ENCODE measurements at regions not wholly inside any gene's neighbourhood (a gene's known extent, or its start where the extent isn't known, plus 50 kb on each side); places are given as distances from the start of the nearest gene placed in this dataset.
"Not testable (repeated sequence)": the region's sequence is repeated elsewhere in the genome, so short reads cannot be mapped to it uniquely, and the experiment has no call there.

GRCh38 chr5:78716206-78716605 lies 67.6 kb upstream of the LHFPL2 start:
- H3K4me3 ChIP-seq: no peak overlapping the region
- ChIA-PET CTCF (interaction anchor here (1.0 to 1.3 kb wide), 2 partner anchors 16 to 179 kb away, joined by 4 read pairs; no protein-coding TSS in a partner anchor), POLR2A (interaction anchor here (1.0 kb wide), 1 partner anchor 80 kb away, joined by 3 read pairs; no protein-coding TSS in a partner anchor)
- ATAC-seq (peak; percentile 51 to 73; a peak in 3 of 6 replicates), DNase-seq (ENCODE audit: low read depth in 1 of 2, low spot score in 1 of 2) (peak in 1 of 2 experiments; percentile 62), FAIRE-seq (peak; percentile 86)
- 0% methylated on average over 1 of the region's 1 CpG for WGBS (ENCODE audit: missing lambda C conversion rate)
- H3K4me1 ChIP-seq: peaks cover 54% of the 10 kb centered on the region
- H3K9me3 ChIP-seq: no peaks in the 10 kb centered on the region
- TF ChIP-seq ZSCAN20 (CRISPR knock-in tag; IDR thresholded peaks at IDR 0.05) (no peak), NPAS2 (CRISPR knock-in tag; IDR thresholded peaks at IDR 0.05; ENCODE audit: borderline replicate concordance) (no peak), RAD21 (conservative IDR thresholded peaks at IDR 0.05 in 1 of 2, IDR thresholded peaks at IDR 0.05 in 1 of 2) (0 out of 5 replicates have a peak, but pooled peaks of 1 of the 2 experiments have one; percentile 11), GATA3 (IDR thresholded peaks at IDR 0.05; ENCODE audit: borderline replicate concordance) (peak; percentile 47; the same call in 1 of the 2 replicates), TFCP2L1 (CRISPR knock-in tag; IDR thresholded peaks at IDR 0.05) (no peak), ZNF302 (CRISPR knock-in tag; IDR thresholded peaks at IDR 0.05) (no peak), HOXA7 (CRISPR knock-in tag; IDR thresholded peaks at IDR 0.05) (no peak), CBX2 (IDR thresholded peaks at IDR 0.05; ENCODE audit: borderline replicate concordance, low read depth) (no peak), JUNB (IDR thresholded peaks at IDR 0.05) (0 out of 2 replicates have a peak, but pooled peaks have one; percentile 5)
- TF ChIP-seq, protein P1, sequence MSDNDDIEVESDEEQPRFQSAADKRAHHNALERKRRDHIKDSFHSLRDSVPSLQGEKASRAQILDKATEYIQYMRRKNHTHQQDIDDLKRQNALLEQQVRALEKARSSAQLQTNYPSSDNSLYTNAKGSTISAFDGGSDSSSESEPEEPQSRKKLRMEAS (IDR thresholded peaks at IDR 0.05): peak; percentile 28; the same call in 1 of the 2 replicates
- peak overlapping the region; percentile 49 for H3K4me2 ChIP-seq
- peak overlapping the region; percentile 74 to 78 for H3K27ac ChIP-seq

DNA sequence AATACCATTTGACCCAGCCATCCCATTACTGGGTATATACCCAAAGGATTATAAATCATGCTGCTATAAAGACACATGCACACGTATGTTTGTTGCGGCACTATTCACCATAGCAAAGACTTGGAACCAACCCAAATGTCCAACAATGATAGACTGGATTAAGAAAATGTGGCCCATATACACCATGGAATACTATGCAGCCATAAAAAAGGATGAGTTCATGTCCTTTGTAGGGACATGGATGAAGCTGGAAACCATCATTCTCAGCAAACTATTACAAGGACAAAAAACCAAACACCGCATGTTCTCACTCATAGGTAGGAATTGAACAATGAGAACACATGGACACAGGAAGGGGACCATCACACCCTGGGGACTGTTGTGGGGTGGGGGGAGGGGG lies 66.8 kb upstream of the LHFPL2 start:
- not testable (repeated sequence) for H3K9me3 ChIP-seq; ATAC-seq; DNase-seq (ENCODE audit: low read depth in 1 of 2, low spot score in 1 of 2); H3K4me3 ChIP-seq; H3K4me2 ChIP-seq; FAIRE-seq
- Histone ChIP-seq H3K4me1 (peaks cover 45% of the 10 kb centered on the region), H3K27ac (peak overlapping the region; percentile 74 to 78; a peak in 2 of 6 replicates)
- ChIA-PET CTCF (interaction anchor here (1.0 to 1.3 kb wide), 2 partner anchors 15 to 178 kb away, joined by 4 read pairs; no protein-coding TSS in a partner anchor), POLR2A (interaction anchor here (0.6 kb wide), 1 partner anchor 8 kb away, joined by 3 read pairs; no protein-coding TSS in a partner anchor)
- 94% methylated on average over 3 of the region's 3 CpGs for WGBS (ENCODE audit: missing lambda C conversion rate)

GRCh38 chr5:78711670-78712069 lies 63.1 kb upstream of the LHFPL2 start:
- FAIRE-seq; H3K9me3 ChIP-seq; ATAC-seq; CTCF ChIA-PET; H3K4me3 ChIP-seq; H3K27ac ChIP-seq; H3K4me2 ChIP-seq; DNase-seq (ENCODE audit: low read depth in 1 of 2, low spot score in 1 of 2); POLR2A ChIA-PET: not testable (repeated sequence)
- H3K4me1 ChIP-seq: peaks cover 17% of the 10 kb centered on the region

GRCh38 chr5:78709729-78710430 lies 61.3 kb upstream of the LHFPL2 start:
- FAIRE-seq; H3K4me3 ChIP-seq; H3K4me2 ChIP-seq; H3K9me3 ChIP-seq; ATAC-seq; DNase-seq (ENCODE audit: low read depth in 1 of 2, low spot score in 1 of 2); POLR2A ChIA-PET; H3K27ac ChIP-seq: not testable (repeated sequence)
- peaks cover 14% of the 10 kb centered on the region for H3K4me1 ChIP-seq
- 81% methylated on average over 14 of the region's 18 CpGs for WGBS (ENCODE audit: missing lambda C conversion rate)
- CTCF ChIA-PET: interaction anchor here (1.5 kb wide), 1 partner anchor 9 kb away, joined by 5 read pairs; no protein-coding TSS in a partner anchor

DNA sequence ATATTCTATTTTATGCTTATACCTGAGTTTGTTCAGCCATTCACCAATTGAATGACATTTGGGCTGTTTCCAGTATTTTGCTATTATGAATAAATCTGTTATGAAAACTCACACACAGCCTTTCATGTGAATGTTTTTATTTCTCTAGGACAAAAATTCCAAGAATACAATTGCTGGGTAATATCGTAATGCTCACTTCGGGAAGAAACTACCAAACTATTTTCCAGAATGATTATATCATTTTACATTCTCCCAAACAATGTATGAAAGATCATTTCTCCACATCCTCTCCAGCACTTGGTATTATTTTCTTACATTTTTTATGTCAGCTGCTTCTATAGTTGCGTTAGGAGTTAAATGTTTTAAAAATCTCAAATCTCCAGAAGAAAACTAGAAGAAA lies 58.3 kb upstream of the LHFPL2 start:
- ChIA-PET POLR2A (interaction anchor here (0.6 kb wide), 1 partner anchor 9 kb away, joined by 3 read pairs; no protein-coding TSS in a partner anchor), CTCF (no interaction called here)
- FAIRE-seq (no peak), DNase-seq (ENCODE audit: low read depth in 1 of 2, low spot score in 1 of 2) (no peak), ATAC-seq (no peak)
- Histone ChIP-seq H3K4me2 (peak overlapping the region; percentile 26; the same call in 2 of the 3 replicates), H3K4me3 (no peak overlapping the region), H3K4me1 (peaks cover 14% of the 10 kb centered on the region), H3K27ac (peak overlapping the region in 1 of 2 experiments; percentile 8; a peak in 1 of 6 replicates), H3K9me3 (peaks cover 8% of the 10 kb centered on the region; the same call in 1 of the 3 replicates)
- TF ChIP-seq NPAS2 (CRISPR knock-in tag; IDR thresholded peaks at IDR 0.05; ENCODE audit: borderline replicate concordance) (no peak), SMC3 (IDR thresholded peaks at IDR 0.05) (no peak)
- 45% methylated on average over 3 of the region's 3 CpGs for WGBS (ENCODE audit: missing lambda C conversion rate)
